GM21529 (cell line): ENCODE measurements at regions not wholly inside any gene's neighbourhood (a gene's known extent, or its start where the extent isn't known, plus 50 kb on each side); places are given as distances from the start of the nearest gene placed in this dataset.

ENCODE experiments used
- ATAC-seq: cut with Tn5 transposase; IDR thresholded peaks from one replicate; pipeline ENCODE4 v1.9.1; 2021; ENCODE audit not compliant: unreplicated experiment

DNA sequence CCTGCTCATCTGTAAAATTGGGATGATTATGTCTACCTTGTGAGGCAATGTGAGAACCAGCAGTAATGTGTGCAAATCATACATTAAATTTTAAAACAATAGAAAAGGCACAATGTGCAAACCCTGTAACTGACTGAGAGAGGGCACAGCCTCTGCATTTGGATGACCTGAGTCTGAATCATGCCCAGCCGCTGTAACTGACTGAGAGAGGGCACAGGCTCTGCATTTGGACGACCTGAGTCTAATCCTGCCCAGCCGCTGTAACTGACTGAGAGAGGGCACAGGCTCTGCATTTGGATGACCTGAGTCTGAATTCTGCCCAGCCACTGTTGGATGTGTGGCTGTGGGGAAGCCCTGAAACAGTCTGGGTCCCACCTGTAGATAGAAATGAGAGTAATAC is 351.5 kb upstream of the SHH start:
- no peak for ATAC-seq

DNA sequence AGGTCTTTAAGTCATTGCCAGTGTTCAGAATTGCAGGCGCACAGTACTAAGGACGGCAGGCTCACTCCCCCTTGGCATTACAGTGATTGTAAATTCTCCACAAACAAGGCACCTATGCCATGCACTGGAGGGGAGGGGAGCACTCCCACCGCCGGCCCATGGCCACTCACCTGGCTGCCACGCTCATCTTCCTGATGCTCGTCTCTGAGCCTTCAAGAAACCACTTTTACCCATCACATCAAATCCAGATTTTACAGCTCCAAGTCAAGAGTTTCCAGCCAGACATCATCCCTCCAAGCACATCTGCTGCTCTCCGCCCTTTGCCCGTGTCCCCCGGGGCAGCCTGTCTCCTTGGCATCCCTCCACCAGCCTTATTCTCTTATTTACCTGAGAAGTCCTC is 350.2 kb upstream of the SHH start:
- no peak for ATAC-seq

DNA sequence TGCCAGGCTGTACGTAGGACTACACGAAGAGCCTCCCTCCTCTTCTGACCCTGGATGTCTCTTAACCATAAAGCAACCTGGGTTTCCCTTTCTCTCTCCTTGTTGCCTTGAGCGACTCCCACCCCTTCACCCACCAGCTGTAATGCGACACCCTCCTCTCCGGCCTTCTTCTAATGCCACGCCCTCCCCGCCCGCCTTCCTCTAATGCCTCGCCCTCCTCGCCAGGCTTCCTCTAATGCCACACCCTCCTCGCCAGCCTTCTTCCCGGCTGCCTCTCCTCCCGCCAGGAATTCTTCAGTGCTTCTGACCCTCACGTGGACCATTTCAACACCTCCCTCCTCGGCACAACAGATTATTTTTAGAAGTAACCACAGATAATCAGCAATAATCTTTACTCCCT is 348.5 kb upstream of the SHH start:
- ATAC-seq = no peak

DNA sequence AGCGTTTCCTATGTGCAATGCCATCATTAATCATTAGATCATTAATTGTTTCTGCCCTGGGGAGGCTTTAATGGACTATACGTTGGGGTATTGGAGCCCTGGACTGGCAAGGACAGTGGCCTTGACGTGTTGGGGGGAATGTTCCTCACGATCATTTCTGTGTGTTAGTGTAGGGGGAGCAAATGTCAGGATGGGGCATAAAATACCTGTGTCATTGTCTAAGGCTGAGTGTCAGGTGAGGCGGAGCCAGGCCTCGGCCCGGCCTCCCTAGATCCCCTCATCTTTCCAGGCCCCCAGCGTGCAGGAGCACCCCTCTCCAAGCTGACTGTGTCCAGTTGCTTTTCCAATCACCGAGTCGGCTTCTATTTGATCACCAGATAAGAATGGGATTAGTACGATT is 346.4 kb upstream of the SHH start:
- ATAC-seq = no peak

DNA sequence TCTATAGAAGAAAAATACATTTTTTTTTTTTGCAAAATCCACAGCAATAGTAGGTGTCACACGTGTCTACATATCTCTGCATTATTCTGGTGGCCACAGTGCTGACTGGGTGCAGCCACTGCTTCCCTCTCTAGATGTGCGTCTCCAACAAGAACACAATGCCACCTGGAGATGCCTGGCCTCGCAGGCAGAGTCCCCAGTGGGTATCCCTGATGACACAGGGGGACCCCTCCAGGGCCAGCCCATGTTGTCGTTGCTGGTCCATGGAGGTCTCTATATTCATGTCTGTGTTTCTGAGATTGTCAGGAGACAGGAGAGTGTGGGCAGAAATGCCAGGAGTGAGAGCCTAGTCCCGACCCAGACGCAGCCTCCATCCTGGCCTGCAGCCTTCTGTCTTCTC is 345.9 kb upstream of the SHH start:
- ATAC-seq = no peak

DNA sequence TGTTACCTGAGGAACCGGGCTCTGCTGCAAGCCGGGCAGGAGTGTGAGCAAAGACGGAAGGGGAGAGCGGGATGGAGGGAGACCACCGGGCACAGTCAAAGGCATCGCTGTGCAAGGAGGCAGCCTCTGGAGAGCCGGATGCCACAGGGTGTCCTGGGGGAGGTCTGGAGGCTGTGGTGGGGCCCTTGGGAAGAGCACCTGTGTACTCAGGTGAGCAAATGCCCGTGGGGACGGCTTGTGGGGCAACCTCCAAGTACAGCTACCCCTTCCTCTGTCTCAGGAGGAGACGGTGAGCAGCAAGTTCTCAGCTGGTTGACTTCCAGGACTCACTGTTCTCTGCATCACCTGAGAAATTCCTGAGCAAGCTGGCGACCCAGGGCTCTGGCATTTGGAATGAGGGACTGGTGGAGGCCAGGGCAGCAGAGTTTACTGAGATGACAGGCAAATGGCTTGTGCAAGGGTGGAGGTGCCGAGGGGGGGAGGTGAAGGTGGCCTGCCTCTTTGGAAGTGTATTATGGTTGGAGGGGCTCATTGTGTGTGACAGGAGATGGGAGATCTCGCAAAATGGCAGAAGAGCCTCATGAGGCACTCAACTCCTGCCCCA is 345.2 kb upstream of the SHH start:
- ATAC-seq = no peak

DNA sequence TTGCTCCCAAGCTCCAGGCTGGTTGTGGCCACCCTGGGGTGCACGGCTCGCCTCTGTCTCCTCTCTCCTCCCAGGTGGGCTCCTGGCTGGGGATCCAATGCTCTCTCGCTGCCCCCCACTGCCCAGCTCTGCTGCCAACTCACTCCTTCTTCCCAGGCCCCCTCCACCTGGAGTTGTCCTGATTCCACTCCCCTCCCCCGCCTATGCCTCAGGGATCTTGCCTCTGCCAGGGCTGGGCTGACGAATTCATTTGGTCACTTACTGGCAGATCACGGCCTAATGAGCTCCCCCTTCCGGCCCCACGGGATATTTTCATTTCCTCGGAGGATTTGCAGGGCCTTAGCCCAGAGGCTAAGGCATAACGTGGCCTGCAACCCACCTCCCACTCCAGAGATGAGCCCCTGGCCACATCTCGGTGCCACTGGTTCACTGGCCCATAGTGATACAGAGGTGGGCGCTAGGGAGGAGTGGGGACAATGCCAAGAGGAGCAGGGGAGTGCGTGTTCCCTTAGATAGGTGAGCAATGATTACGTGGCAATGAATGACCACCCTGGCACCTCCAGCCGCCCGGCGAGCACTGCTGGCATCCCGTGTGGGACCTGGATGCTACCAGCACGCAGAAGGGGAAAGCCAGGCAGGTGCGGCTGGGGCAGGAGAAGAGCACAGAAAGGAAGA is 344.6 kb upstream of the SHH start:
- no peak for ATAC-seq

DNA sequence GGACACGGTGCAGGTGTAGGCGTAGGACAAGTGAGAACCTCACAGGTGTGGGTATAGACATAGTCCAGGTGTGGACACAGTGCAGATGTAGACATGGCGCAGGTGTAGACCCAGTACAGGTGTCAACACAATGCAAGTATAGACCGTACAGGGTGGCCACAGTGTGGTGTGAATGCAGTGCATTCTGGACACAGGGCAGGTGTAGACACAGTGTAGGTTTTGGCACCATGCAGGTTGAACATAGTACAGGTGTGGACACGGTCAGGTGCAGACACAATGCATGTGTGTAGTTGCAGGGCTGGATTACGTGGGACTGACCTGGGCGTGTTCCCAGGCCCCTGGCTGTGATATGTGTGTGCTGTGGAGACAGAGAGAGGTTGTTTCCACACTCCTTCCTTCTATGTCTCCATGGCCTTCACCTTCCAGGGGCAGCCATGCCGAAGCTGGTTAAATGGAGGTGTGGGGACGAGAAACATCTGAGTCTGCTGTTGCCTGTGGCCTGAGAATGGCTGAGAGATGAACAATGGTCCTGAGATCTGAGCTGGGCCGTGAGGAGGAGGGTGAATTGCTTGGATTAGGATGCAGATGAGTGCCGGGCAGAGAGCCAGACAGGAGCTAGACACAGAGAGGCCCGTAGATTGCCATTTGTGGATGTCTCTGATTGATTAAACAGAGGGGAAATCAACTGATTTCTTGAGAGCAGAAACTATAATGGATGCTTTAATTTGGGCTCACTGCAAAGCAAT is 343.9 kb upstream of the SHH start:
- ATAC-seq = no peak

DNA sequence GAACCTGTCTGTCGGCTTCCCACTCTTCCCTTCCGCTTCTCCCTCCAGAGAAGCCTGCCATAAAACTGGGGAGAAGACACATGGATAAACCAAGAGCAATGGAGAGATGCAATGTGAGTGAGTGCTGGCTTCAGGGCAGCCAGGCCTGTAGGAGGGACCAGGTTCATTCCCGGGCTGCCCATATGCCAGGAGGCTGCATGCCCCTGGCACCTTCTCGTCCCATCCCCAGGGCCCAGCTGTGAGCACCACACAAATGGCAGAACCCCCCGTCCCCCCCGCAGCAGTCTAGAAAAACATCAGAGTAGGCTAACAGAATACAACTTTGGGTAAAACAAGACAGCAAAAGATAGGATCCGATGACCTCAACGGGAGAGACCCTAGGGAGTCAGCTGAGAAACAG is 341.3 kb upstream of the SHH start:
- ATAC-seq = no peak

DNA sequence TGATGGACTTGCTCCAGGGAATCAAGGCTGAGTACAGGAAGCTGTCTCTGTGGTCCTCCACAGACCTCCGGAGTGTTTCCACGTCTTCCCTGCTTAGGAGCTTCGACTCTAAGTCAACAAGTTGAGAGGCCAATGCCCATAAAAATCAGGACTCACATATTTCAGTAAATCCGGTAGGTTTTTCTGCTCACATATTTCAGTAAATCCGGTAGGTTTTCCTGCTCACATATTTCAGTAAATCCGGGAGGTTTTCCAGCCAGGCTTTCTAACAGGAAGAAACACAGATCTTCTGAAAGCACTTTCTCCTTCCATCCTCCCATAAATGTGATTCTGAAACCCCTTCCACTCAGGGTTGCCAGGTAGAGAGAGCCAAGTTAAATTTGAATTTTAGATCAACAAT is 340.1 kb upstream of the SHH start:
- ATAC-seq = no peak

DNA sequence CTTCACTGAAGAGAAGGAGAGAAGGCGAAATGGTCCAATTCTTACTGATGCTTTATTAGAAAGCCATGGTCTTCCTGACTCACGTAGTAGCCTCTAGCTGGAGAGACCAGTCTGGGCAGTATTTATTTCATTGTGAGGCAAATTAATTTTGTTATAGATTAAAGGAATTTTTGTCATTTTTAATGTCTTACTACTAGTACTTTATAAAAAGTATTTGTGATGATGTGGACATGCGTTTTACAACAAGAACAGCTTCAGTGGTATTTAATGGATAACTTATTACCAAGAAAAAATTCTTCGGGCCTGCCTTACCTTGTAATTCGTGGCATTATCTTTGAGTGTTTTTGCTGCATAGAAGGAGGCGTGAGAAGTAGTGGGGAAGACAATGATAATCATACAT is 339.4 kb upstream of the SHH start:
- ATAC-seq = no peak

DNA sequence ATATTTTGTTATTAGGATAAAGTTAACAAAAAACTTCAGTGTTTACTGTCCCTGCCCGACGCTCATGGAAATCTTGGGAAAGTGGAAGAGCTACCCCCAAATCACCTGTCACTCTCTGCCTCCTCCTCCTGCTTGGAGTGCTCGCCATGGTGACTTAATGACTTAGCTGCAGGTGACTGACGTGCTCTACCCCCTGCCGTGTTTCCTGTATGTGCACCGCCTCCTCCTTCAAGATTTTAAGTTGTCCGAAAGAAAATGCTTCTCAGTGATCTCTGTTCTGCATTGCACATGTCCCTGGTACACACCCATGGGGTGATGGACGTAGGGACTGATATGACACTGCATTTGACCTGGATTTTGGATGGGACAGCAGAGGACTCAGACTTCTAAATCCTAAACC is 338.8 kb upstream of the SHH start:
- ATAC-seq = no peak

DNA sequence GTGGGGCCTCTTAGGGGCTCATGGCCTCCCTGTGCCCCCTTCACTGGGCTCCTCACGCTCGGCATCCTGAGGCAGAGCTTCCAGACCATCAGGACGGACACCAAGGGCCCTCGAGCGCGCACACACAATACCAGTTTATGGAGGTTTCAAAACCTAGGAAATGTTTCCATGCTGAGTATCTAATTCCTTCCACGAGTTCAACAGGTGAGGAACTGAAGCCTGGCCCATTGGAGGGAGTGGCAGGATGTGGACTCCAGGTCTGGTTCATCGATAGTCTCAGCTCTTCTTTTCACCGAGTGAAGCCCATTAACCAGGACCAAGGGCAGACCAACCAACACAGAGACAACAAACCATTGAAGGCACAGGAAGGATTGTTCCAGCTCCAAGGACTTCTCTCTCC is 336.7 kb upstream of the SHH start:
- no peak for ATAC-seq

DNA sequence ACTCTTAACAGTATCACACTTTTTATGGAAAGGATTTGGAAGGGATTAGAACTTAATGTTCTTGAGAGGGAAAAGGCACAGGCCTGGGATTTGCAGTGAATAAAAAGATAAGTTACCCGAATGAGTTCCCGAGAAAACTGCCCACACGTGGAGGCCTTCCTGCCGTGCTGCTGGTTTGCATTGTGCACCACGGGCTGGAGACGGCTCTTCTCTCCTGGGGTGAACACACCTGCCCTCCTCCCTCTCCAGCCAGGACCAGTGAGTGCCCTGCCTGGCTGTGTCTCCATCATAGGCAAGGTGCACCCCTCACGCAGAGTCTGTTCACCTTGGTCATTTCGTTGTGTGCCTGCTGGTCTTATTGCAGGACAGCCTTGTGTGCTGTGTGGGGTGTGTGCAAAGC is 336.3 kb upstream of the SHH start:
- ATAC-seq = no peak

DNA sequence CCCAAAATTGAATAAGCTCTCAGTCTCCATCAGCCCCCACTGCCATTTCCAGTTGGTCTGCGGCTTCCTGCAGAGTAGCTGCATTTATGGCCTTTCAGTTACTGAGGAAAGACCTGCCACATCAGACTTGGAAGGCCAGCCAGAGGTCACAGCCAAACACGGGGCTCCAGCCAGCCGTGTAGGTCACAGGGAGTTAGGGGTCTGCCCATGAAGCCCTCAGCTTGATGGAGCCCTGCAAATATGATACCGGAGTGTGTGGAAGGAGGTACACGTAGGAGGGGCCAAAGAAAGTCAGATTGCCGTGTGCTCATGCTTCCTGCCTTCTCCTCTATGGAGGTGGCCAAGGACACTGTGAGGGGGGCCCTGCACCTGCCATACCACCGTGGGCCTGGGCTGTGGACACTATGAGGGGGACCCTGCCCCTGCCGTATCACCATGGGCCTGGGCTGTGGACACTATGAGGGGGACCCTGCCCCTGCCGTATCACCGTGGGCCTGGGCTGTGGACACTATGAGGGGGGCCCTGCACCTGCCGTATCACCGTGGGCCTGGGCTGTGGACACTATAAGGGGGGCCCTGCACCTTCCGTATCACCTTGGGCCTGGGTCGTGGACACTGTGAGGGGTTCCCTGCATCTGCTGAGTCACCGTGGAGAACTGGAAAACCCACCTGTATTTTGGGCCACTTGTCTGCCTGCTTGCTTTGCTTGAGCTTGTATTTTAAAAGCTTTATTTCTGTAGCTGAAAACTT is 335.7 kb upstream of the SHH start:
- no peak for ATAC-seq

DNA sequence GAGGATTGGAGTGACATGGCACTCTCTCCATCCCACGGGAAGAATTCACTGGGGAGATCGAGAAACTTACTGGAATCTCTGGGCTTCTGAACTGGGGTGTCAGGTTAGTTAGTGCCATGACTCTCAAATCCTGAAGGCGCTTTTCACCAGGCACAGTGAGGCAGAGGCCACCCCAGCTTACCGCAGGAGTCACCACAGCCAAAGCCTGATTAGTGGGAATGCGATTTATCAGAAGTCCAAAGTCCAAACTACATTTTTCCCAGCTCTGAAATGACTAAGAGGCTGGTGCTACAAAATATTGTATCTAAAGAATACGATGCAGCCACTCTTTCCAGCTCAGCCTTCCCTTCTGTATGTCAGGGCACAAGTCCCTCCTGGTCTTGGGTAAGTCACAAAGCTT is 334.8 kb upstream of the SHH start:
- no peak for ATAC-seq

DNA sequence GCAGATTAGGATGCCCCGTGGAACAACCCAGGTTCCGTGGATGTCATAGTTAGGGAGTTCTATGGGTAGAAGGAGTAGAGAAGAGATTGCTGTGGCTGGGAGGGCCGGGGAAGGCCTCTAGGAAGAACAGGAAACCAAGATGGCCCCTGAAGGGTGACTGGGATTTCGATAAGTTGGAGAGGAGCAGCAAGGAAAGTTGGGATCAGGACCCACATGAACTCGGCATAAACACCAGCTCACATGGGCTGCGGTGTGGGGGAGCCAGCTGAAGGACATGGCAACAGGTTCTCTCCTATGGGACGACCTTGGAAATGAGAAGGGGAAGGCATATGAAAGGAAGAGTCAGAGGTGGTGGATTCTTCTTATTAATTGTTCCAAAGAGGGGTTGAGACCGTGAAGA is 333.7 kb upstream of the SHH start:
- ATAC-seq = no peak

DNA sequence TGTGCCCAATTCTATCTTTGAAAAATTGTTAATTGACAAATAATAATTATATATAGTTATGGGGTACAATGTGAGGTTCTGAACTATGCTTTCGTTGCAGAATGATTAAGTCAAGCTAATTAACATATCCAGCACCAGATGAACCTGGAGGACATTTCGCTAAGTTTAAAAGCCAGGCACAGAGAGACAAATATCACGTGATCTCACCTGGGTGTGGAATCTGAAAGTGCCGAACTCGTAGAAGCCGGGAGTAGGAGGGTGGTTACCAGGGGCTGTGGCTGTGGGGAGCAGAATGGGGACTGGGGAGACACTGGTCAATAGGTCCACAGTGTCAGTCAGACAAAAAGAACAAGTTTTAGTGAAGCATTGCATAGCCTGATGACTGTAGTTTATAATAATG is 332.9 kb upstream of the SHH start:
- ATAC-seq = no peak

DNA sequence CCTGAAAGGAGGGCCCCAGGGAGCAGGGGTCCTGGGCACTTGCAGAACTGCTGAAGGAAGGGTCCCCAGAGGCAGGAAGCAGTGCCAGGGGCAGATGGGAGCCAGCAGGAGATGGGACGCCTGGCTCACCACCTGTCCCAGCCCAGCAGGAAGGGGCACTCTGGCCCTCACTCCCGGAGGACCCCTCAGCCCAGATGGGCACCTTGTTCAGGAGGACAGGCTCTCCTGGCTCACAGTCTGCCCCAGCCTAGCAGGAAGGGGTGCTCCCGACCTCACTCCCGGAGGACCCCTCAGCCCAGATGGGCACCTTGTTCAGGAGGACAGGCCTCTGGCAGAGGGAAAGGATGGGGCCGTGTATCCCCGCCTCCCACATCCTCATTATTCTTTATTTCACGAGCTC is 331.4 kb upstream of the SHH start:
- no peak for ATAC-seq

DNA sequence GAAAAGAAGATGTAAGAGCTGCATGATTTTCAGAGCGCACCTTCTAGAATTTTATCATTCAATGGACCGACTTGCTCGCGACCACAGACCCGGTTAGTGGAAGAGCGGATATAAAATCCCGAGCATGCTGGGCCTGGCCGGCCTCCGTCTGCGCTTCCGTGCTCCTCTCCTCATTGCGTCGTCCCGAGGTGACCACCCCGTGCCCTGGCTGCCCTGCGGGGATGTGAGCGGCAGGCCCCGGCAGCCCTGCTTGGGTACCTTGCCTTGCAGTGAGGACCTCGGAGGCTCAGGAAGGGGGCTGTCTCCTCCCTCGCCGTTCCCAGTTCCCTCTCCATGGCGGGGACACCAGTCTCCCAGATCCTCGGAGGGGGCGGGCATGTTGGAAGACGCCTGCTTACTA is 330.9 kb upstream of the SHH start:
- no peak for ATAC-seq

DNA sequence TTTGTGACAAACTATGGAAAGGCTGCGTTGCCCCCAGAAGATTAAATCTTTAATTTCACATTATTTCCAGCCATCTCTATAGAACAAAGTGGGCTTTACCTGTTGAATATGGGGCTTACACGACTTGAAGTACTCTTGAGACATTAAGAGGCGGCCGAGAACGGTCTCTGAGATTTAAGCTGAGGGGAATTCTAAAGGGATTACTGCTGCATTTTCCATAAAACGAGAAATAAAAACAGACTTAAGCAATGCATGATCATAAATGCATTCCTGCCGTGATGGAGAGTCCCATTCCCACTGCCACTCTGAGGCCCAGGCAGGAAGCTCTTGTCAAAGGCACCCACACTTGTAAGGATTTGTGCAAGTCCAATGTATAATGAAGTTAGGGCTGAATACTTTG is 329.7 kb upstream of the SHH start:
- ATAC-seq = no peak

DNA sequence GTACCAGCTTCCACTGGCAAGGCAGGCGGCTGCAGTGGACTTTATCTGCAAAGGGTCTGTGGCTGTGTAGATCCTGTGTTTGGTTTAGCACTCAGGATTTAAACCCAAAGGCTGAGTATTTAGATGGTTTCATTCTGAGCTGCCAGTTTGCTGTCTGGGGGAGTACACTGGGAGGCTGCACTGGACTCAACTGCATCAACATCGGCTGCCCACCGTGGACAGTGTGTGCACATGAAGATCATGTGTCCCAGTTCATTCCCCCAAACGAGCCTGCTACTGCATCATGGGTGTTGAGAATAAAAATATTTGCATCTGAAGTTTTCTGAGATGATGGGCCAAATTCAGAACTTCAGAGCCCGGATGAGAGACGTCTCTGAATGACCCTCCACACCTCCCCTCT is 328.6 kb upstream of the SHH start:
- no peak for ATAC-seq
